Neural progenitor cell (in vitro differentiated cells): ENCODE measurements at regions not wholly inside any gene's neighbourhood (a gene's known extent, or its start where the extent isn't known, plus 50 kb on each side); places are given as distances from the start of the nearest gene placed in this dataset.
"Not testable (repeated sequence)": the region's sequence is repeated elsewhere in the genome, so short reads cannot be mapped to it uniquely, and the experiment has no call there.

Experiments used
- DNase-seq: peaks from one replicate; pipeline ENCODE4 v3.0.0-alpha.2; 2016; ENCODE audit warnings: low spot score
- H2AFZ ChIP-seq: fragments of 200-600 bp; sonication (generic); replicated peaks from 2 replicates; pipeline ENCODE4 v1.6.1; 2016; ENCODE audit warnings: antibody characterized with exemption
- H3F3A ChIP-seq: fragments of 200-600 bp; sonication (generic); 2 replicates; pipeline ENCODE4 v1.6.1; 2016; ENCODE audit warnings: antibody characterized with exemption, low read depth
- H3K27ac ChIP-seq: fragments of 200-600 bp; sonication (generic); 2 replicates; pipeline ENCODE4 v1.5.1; 2016; ENCODE audit warnings: mild to moderate bottlenecking
- H3K27me3 ChIP-seq: fragments of 200-600 bp; sonication (generic); 2 replicates; pipeline ENCODE4 v1.6.1; 2016; ENCODE audit warnings: mild to moderate bottlenecking, moderate library complexity
- H3K36me3 ChIP-seq: fragments of 200-600 bp; sonication (generic); 2 replicates; pipeline ENCODE4 v1.5.1; 2016
- H3K4me1 ChIP-seq: fragments of 200-600 bp; sonication (generic); 2 replicates; pipeline ENCODE4 v1.6.1; 2016; ENCODE audit warnings: mixed run types
- H3K4me2 ChIP-seq: fragments of 200-600 bp; sonication (generic); 2 replicates; pipeline ENCODE4 v1.6.1; 2016
- H3K4me3 ChIP-seq: fragments of 200-600 bp; sonication (generic); 2 replicates; pipeline ENCODE4 v1.5.1; 2016
- H3K79me2 ChIP-seq: fragments of 200-600 bp; sonication (generic); 2 replicates; pipeline ENCODE4 v1.6.1; 2016; ENCODE audit warnings: low read depth
- H3K9ac ChIP-seq: fragments of 200-600 bp; sonication (generic); 2 replicates; pipeline ENCODE4 v1.6.1; 2016
- H3K9me3 ChIP-seq: fragments of 200-600 bp; sonication (generic); 2 replicates; pipeline ENCODE4 v1.5.1; 2016; ENCODE audit warnings: low read depth
- H4K20me1 ChIP-seq: fragments of 200-600 bp; sonication (generic); 2 replicates; pipeline ENCODE4 v1.6.1; 2016; ENCODE audit warnings: low read depth
- H3K27ac Mint-ChIP-seq: 3 replicates; pipeline ENCODE4 v1.8.0; 2021; ENCODE audit warnings: mixed read lengths
- H3K27me3 Mint-ChIP-seq: 2 replicates; pipeline ENCODE4 v1.8.0; 2022; ENCODE audit warnings: low read depth, mild to moderate bottlenecking, inconsistent platforms, moderate library complexity, mixed read lengths; ENCODE audit not compliant: insufficient read depth
- H3K36me3 Mint-ChIP-seq: 3 replicates; pipeline ENCODE4 v1.8.0; 2021; ENCODE audit warnings: mixed read lengths
- H3K4me1 Mint-ChIP-seq: 3 replicates; pipeline ENCODE4 v1.8.0; 2021; ENCODE audit warnings: mixed read lengths
- H3K4me3 Mint-ChIP-seq: 3 replicates; pipeline ENCODE4 v1.8.0; 2021; ENCODE audit warnings: mild to moderate bottlenecking, moderate library complexity, mixed read lengths
- H3K9me3 Mint-ChIP-seq: 3 replicates; pipeline ENCODE4 v1.8.0; 2020; ENCODE audit warnings: mixed read lengths
- EZH2 ChIP-seq: fragments of 200-600 bp; sonication (generic); IDR thresholded peaks from 2 replicates; pipeline ENCODE4 v1.6.1; 2017; ENCODE audit warnings: antibody characterized with exemption, mild to moderate bottlenecking, moderate library complexity
- EZH2phosphoT487 ChIP-seq: fragments of 200-600 bp; sonication (generic); IDR thresholded peaks from 2 replicates; pipeline ENCODE4 v1.6.1; 2017; ENCODE audit warnings: antibody characterized with exemption
- TF ChIP-seq, protein P1 (sequence below): fragments of 200-600 bp; sonication (generic); IDR thresholded peaks from 2 replicates; pipeline ENCODE4 v1.5.1; 2017; ENCODE audit warnings: antibody characterized with exemption, mild to moderate bottlenecking

GRCh38 chr21:36611379-36611778 is 87.5 kb upstream of the SIM2 start:
- peaks cover 13% of the 10 kb centered on the region for H3K9me3 Mint-ChIP-seq
- no peak overlapping the region for H3K27ac ChIP-seq
- no peaks in the 10 kb centered on the region for H4K20me1 ChIP-seq
- no peaks in the 10 kb centered on the region for H3K27me3 ChIP-seq
- H3K4me2 ChIP-seq, result no peak overlapping the region
- no peaks in the 10 kb centered on the region for H3K36me3 ChIP-seq
- TF ChIP-seq EZH2phosphoT487, result no peak
- TF ChIP-seq EZH2, result no peak
- no peak overlapping the region for H3K4me3 ChIP-seq
- no peaks in the 10 kb centered on the region for H3K36me3 Mint-ChIP-seq
- H3K4me1 ChIP-seq, result peaks cover 3% of the 10 kb centered on the region
- no peak overlapping the region for H3K27ac Mint-ChIP-seq
- H3F3A ChIP-seq, result no peaks in the 10 kb centered on the region
- H2AFZ ChIP-seq, result no peak overlapping the region
- H3K79me2 ChIP-seq, result no peaks in the 10 kb centered on the region
- H3K4me1 Mint-ChIP-seq, result no peaks in the 10 kb centered on the region
- H3K4me3 Mint-ChIP-seq, result no peak overlapping the region
- DNase-seq, result no peak
- peaks cover 8% of the 10 kb centered on the region for H3K27me3 Mint-ChIP-seq
- H3K9me3 ChIP-seq, result no peaks in the 10 kb centered on the region
- no peak overlapping the region for H3K9ac ChIP-seq

GRCh38 chr21:36613059-36613458 is 85.9 kb upstream of the SIM2 start:
- H3K9me3 Mint-ChIP-seq, result peaks cover 20% of the 10 kb centered on the region

GRCh38 chr21:36613554-36613953 is 85.4 kb upstream of the SIM2 start:
- TF ChIP-seq EZH2phosphoT487 (no peak), EZH2 (no peak)
- TF ChIP-seq, protein P1, sequence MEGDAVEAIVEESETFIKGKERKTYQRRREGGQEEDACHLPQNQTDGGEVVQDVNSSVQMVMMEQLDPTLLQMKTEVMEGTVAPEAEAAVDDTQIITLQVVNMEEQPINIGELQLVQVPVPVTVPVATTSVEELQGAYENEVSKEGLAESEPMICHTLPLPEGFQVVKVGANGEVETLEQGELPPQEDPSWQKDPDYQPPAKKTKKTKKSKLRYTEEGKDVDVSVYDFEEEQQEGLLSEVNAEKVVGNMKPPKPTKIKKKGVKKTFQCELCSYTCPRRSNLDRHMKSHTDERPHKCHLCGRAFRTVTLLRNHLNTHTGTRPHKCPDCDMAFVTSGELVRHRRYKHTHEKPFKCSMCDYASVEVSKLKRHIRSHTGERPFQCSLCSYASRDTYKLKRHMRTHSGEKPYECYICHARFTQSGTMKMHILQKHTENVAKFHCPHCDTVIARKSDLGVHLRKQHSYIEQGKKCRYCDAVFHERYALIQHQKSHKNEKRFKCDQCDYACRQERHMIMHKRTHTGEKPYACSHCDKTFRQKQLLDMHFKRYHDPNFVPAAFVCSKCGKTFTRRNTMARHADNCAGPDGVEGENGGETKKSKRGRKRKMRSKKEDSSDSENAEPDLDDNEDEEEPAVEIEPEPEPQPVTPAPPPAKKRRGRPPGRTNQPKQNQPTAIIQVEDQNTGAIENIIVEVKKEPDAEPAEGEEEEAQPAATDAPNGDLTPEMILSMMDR, result no peak
- Histone ChIP-seq H3K4me2 (no peak overlapping the region), H3K9ac (no peak overlapping the region), H3K9me3 (no peaks in the 10 kb centered on the region), H3F3A (no peaks in the 10 kb centered on the region), H4K20me1 (no peaks in the 10 kb centered on the region), H3K27ac (no peak overlapping the region), H3K79me2 (no peaks in the 10 kb centered on the region), H3K4me3 (no peak overlapping the region), H3K27me3 (no peaks in the 10 kb centered on the region), H2AFZ (no peak overlapping the region), H3K4me1 (peaks cover 2% of the 10 kb centered on the region), H3K36me3 (no peaks in the 10 kb centered on the region)
- H3K27me3 Mint-ChIP-seq, result peaks cover 8% of the 10 kb centered on the region
- H3K4me1 Mint-ChIP-seq, result no peaks in the 10 kb centered on the region
- no peak for DNase-seq
- H3K4me3 Mint-ChIP-seq, result no peak overlapping the region
- H3K27ac Mint-ChIP-seq, result no peak overlapping the region
- H3K9me3 Mint-ChIP-seq, result peaks cover 20% of the 10 kb centered on the region
- H3K36me3 Mint-ChIP-seq, result no peaks in the 10 kb centered on the region

More at GRCh38 chr21:36613059-36613458, 85.9 kb upstream of the SIM2 start:
- no peaks in the 10 kb centered on the region for H3K9me3 ChIP-seq
- peaks cover 3% of the 10 kb centered on the region for H3K4me1 ChIP-seq
- H3K4me2 ChIP-seq, result no peak overlapping the region
- H3K27ac ChIP-seq, result no peak overlapping the region
- no peak for DNase-seq
- no peaks in the 10 kb centered on the region for H4K20me1 ChIP-seq
- TF ChIP-seq EZH2, result no peak
- Mint-ChIP-seq H3K27ac (no peak overlapping the region), H3K4me1 (no peaks in the 10 kb centered on the region), H3K27me3 (peaks cover 8% of the 10 kb centered on the region), H3K4me3 (no peak overlapping the region), H3K36me3 (no peaks in the 10 kb centered on the region)
- no peak overlapping the region for H3K9ac ChIP-seq
- no peaks in the 10 kb centered on the region for H3K36me3 ChIP-seq
- H3K27me3 ChIP-seq, result no peaks in the 10 kb centered on the region
- no peak overlapping the region for H2AFZ ChIP-seq
- no peak overlapping the region for H3K4me3 ChIP-seq
- H3K79me2 ChIP-seq, result no peaks in the 10 kb centered on the region
- H3F3A ChIP-seq, result no peaks in the 10 kb centered on the region

DNA sequence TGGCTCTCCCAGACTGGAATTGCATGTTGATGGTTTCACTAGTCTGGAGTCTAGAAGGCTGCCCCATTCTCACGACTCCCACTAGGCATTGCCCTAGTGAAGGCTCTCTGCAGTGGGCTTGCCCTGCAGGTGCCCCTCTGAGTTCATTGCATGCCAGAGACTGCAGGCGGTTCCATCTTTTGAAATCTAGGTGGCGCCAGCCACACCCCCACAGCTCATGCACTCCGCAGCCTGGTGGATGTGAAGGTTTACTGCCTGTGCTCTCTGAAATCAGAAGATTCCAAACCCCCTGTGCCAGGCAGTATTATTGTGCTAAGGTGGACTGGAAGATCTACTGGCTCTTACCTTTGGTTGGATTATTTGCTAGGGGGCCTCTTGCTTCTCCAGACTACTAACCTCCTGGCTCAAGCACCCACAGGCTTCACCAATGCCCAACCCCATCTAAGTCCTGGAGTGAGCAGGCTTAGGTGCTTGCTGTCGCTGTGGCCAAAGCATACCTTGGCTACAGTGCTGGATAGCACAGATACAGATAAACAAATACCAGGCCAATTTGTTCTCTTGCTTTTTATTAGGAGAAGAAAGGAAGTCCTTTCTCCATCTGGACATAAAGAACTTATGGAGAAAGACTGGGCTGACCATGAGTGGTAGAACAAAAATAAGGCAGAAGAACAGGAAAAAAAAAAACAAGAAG is 83.5 kb upstream of the SIM2 start:
- Histone ChIP-seq H3K4me2 (no peak overlapping the region), H3K36me3 (no peaks in the 10 kb centered on the region), H3K9me3 (no peaks in the 10 kb centered on the region), H3K27ac (no peak overlapping the region), H3K9ac (no peak overlapping the region), H3K4me1 (no peaks in the 10 kb centered on the region), H4K20me1 (no peaks in the 10 kb centered on the region), H3K27me3 (no peaks in the 10 kb centered on the region), H3K4me3 (no peak overlapping the region), H3F3A (no peaks in the 10 kb centered on the region), H2AFZ (no peak overlapping the region), H3K79me2 (no peaks in the 10 kb centered on the region)
- Mint-ChIP-seq H3K9me3 (peaks cover 18% of the 10 kb centered on the region), H3K4me1 (no peaks in the 10 kb centered on the region), H3K27ac (no peak overlapping the region), H3K27me3 (peaks cover 11% of the 10 kb centered on the region), H3K36me3 (no peaks in the 10 kb centered on the region), H3K4me3 (no peak overlapping the region)
- TF ChIP-seq EZH2 (no peak), EZH2phosphoT487 (no peak)
- TF ChIP-seq, protein P1, result peak; percentile 42
- DNase-seq, result peak; percentile 31

DNA sequence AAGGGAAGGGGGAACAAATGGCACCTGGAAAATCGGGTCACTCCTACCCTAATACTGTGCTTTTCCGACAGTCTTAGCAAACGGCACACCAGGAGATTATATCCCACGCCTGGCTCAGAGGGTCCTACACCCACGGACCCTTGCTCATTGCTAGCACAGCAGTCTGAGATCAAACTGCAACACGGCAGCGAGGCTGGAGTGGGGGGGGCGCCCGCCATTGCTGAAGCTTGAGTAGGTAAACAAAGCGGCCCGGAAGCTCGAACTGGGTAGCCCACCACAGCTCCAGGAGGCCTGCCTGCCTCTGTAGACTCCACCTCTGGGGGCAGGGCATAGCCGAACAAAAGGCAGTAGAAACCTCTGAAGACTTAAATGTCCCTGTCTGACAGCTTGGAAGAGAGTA is 82.1 kb upstream of the SIM2 start:
- H3F3A ChIP-seq, H3K4me2 ChIP-seq, H4K20me1 ChIP-seq, H3K36me3 ChIP-seq, H3K4me1 ChIP-seq, H3K4me1 Mint-ChIP-seq, H3K27me3 ChIP-seq, H3K9ac ChIP-seq, DNase-seq, H3K36me3 Mint-ChIP-seq, H3K9me3 ChIP-seq, H3K27ac Mint-ChIP-seq, H3K4me3 Mint-ChIP-seq, H3K4me3 ChIP-seq, H2AFZ ChIP-seq, H3K27ac ChIP-seq, H3K79me2 ChIP-seq: not testable (repeated sequence)
- peaks cover 21% of the 10 kb centered on the region for H3K9me3 Mint-ChIP-seq
- peaks cover 11% of the 10 kb centered on the region for H3K27me3 Mint-ChIP-seq

GRCh38 chr21:36621794-36622193 is 77.1 kb upstream of the SIM2 start:
- H2AFZ ChIP-seq, H3K4me1 ChIP-seq, H3K36me3 ChIP-seq, H3K9ac ChIP-seq, H3K4me3 ChIP-seq, H3K4me2 ChIP-seq, H3K27ac ChIP-seq, DNase-seq, H3K4me1 Mint-ChIP-seq, H3K36me3 Mint-ChIP-seq, H3K27me3 Mint-ChIP-seq, H3F3A ChIP-seq, H3K27me3 ChIP-seq, H3K79me2 ChIP-seq, H3K4me3 Mint-ChIP-seq, H3K9me3 ChIP-seq, H4K20me1 ChIP-seq, H3K27ac Mint-ChIP-seq: not testable (repeated sequence)
- H3K9me3 Mint-ChIP-seq, result peaks cover 12% of the 10 kb centered on the region
